ENCODE measurements at regions not wholly inside any gene's neighbourhood (a gene's known extent, or its start where the extent isn't known, plus 50 kb on each side); places are given as distances from the start of the nearest gene placed in this dataset.

GRCh38 chr5:98069876-98070512 lies 703.5 kb upstream of the RGMB start:
- no peak for TF ChIP-seq CTCF (IDR thresholded peaks at IDR 0.05)
- no peak for TF ChIP-seq POLR2A (IDR thresholded peaks at IDR 0.05; ENCODE audit: low read depth)
- no peak for TF ChIP-seq EP300 (IDR thresholded peaks at IDR 0.05)
- TF ChIP-seq POLR2AphosphoS5 (IDR thresholded peaks at IDR 0.05) = no peak
